ENCODE measurements at regions not wholly inside any gene's neighbourhood (a gene's known extent, or its start where the extent isn't known, plus 50 kb on each side); places are given as distances from the start of the nearest gene placed in this dataset.

- TF ChIP-seq POLR2A (IDR thresholded peaks at IDR 0.05) (no peak), CTCF (IDR thresholded peaks at IDR 0.05) (no peak)
Measured at GRCh38 chr12:76143343-76144244, 59.1 kb upstream of the NAP1L1 start.

Measured in uterus (tissue), 2 donors.